Trophoblast cell (in vitro differentiated cells and primary cell): ENCODE measurements at regions not wholly inside any gene's neighbourhood (a gene's known extent, or its start where the extent isn't known, plus 50 kb on each side); places are given as distances from the start of the nearest gene placed in this dataset.

Experiments
- DNase-seq, 2 donors: peaks; one replicate each; pipeline ENCODE4 v3.0.0-alpha.2; 2016
- H2AFZ ChIP-seq: 2 replicates; pipeline ENCODE4 v1.6.1; 2013; ENCODE audit warnings: low read length, moderate library complexity, mild to moderate bottlenecking; ENCODE audit not compliant: insufficient read depth, poor library complexity
- H2AK5ac ChIP-seq: 2 replicates; pipeline ENCODE4 v1.6.1; 2013; ENCODE audit warnings: mild to moderate bottlenecking, low read length
- H2BK120ac ChIP-seq: 2 replicates; pipeline ENCODE4 v1.6.1; 2013; ENCODE audit warnings: low read length, mild to moderate bottlenecking, moderate library complexity; ENCODE audit not compliant: insufficient read depth, poor library complexity
- H2BK12ac ChIP-seq: 2 replicates; pipeline ENCODE4 v1.6.1; 2013; ENCODE audit warnings: mild to moderate bottlenecking, low read length, moderate library complexity
- H2BK5ac ChIP-seq: 2 replicates; pipeline ENCODE4 v1.6.1; 2013; ENCODE audit warnings: low read length, low read depth, moderate library complexity, mild to moderate bottlenecking; ENCODE audit not compliant: poor library complexity
- H3K14ac ChIP-seq: 2 replicates; pipeline ENCODE4 v1.6.1; 2013; ENCODE audit warnings: mild to moderate bottlenecking, low read length
- H3K18ac ChIP-seq: 2 replicates; pipeline ENCODE4 v1.6.1; 2013; ENCODE audit warnings: mild to moderate bottlenecking, low read length
- H3K23ac ChIP-seq: 2 replicates; pipeline ENCODE4 v1.6.1; 2013; ENCODE audit warnings: low read length
- H3K27ac ChIP-seq: 2 replicates; pipeline ENCODE4 v1.5.1; 2013; ENCODE audit warnings: low read depth, mild to moderate bottlenecking, inconsistent platforms, low read length, moderate library complexity
- H3K27me3 ChIP-seq: 2 replicates; pipeline ENCODE4 v1.6.1; 2013; ENCODE audit warnings: inconsistent platforms, mild to moderate bottlenecking, low read length, moderate library complexity; ENCODE audit not compliant: insufficient read depth
- H3K36me3 ChIP-seq, 2 experiments: 1 replicate in 1 of 2; 2 replicates in 1 of 2; pipeline ENCODE4 v1.6.1; 2013; ENCODE audit warnings: low read length in 2 of 2, mild to moderate bottlenecking in 2 of 2, moderate library complexity in 1 of 2; ENCODE audit not compliant: insufficient read depth in 2 of 2, control insufficient read depth in 1 of 2
- H3K4ac ChIP-seq: 2 replicates; pipeline ENCODE4 v1.6.1; 2013; ENCODE audit warnings: low read depth, mild to moderate bottlenecking, low read length, moderate library complexity
- H3K4me1 ChIP-seq, 2 experiments: 1 replicate in 1 of 2; 2 replicates in 1 of 2; pipeline ENCODE4 v1.6.1; 2013; ENCODE audit warnings: low read length in 2 of 2, mild to moderate bottlenecking in 2 of 2, moderate library complexity in 1 of 2; ENCODE audit not compliant: insufficient read depth in 2 of 2, control insufficient read depth in 1 of 2
- H3K4me2 ChIP-seq: 2 replicates; pipeline ENCODE4 v1.6.1; 2013; ENCODE audit warnings: inconsistent platforms, mild to moderate bottlenecking, low read length, moderate library complexity
- H3K4me3 ChIP-seq: 2 replicates; pipeline ENCODE4 v1.5.1; 2013; ENCODE audit warnings: mild to moderate bottlenecking, low read depth, low read length, inconsistent platforms
- H3K79me1 ChIP-seq: one replicate; pipeline ENCODE4 v1.6.1; 2013; ENCODE audit warnings: low read length
- H3K79me2 ChIP-seq: 2 replicates; pipeline ENCODE4 v1.6.1; 2013; ENCODE audit warnings: low read length, mild to moderate bottlenecking; ENCODE audit not compliant: control insufficient read depth, insufficient read depth, poor library complexity
- H3K9ac ChIP-seq: 2 replicates; pipeline ENCODE4 v1.6.1; 2013; ENCODE audit warnings: mild to moderate bottlenecking, low read length
- H3K9me3 ChIP-seq: 2 replicates; pipeline ENCODE4 v1.6.1; 2013; ENCODE audit warnings: low read depth, mild to moderate bottlenecking, control low read depth, inconsistent platforms, low read length; ENCODE audit not compliant: insufficient read depth
- H4K12ac ChIP-seq: 2 replicates; pipeline ENCODE4 v1.6.1; 2013; ENCODE audit warnings: low read depth, mild to moderate bottlenecking, low read length, moderate library complexity
- H4K8ac ChIP-seq: 2 replicates; pipeline ENCODE4 v1.6.1; 2013; ENCODE audit warnings: low read depth, mild to moderate bottlenecking, low read length, moderate library complexity
- H4K91ac ChIP-seq: one replicate; pipeline ENCODE4 v1.6.1; 2013; ENCODE audit warnings: low read depth, mild to moderate bottlenecking, low read length, moderate library complexity
- WGBS: extraction: QIAGEN DNeasy Blood & Tissue Kit; methylation state at CpG from one replicate; pipeline ENCODE4 v1.1.7; 2013; ENCODE audit warnings: missing lambda C conversion rate; ENCODE audit not compliant: insufficient read length, insufficient coverage; ENCODE audit errors: extremely low coverage; 5-methylcytosine and 5-hydroxymethylcytosine counted together

DNA sequence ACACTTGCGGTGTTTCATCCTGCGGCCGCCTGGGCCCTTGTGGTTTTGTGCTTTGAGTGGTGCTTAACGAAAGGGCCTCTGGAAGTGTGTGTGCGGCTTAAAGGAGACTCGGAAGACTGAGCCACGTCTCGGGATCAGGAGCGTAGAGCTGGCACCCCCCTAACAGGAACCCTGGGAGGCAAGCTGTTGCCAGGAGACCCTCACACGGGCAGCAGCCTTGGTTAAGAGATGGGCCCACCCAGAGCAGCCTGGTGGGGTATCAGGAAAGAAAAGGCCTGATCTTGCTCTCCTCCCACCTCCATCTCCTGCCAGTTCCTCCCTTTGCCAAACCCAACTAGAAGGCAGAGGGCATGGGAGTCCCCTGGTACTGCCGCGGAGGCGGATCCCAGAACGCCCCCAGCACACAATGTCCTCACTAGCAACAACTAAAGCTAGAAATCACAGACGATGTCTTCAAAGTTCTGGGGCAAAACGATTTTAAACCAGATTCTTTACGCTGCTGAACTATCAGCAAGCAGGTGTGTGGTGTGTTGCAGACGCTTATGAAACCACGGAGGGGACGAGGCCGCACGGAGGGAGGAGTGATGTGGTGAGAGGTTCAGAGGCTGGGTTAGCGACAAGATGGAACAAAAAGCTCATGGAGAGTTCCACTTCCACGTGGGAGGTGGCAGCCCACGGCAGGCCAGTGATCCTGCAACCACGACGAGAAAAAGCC is 67.0 kb upstream of the INPP5A start:
- Histone ChIP-seq H3K14ac (no peak overlapping the region), H4K8ac (no peak overlapping the region), H2BK5ac (no peak overlapping the region), H3K4me3 (no peak overlapping the region), H3K79me1 (no peaks in the 10 kb centered on the region), H2AK5ac (no peak overlapping the region), H3K4ac (no peak overlapping the region), H3K4me2 (no peak overlapping the region), H3K27me3 (no peaks in the 10 kb centered on the region), H3K4me1 (no peaks in the 10 kb centered on the region), H3K27ac (no peak overlapping the region), H4K91ac (no peak overlapping the region), H3K36me3 (no peaks in the 10 kb centered on the region), H3K9ac (no peak overlapping the region), H3K23ac (no peak overlapping the region), H3K9me3 (peaks cover 5% of the 10 kb centered on the region), H2AFZ (no peak overlapping the region), H3K18ac (no peak overlapping the region), H3K79me2 (no peaks in the 10 kb centered on the region), H2BK120ac (no peak overlapping the region), H4K12ac (no peak overlapping the region), H2BK12ac (no peak overlapping the region)
- no peak for DNase-seq
- no CpG with 5 or more reads among the region's 27 CpGs for WGBS

- no peaks in the 10 kb centered on the region for H3K4me1 ChIP-seq
- no peak overlapping the region for H3K4ac ChIP-seq
- no peak overlapping the region for H3K9ac ChIP-seq
- H3K79me2 ChIP-seq = no peaks in the 10 kb centered on the region
- no peak overlapping the region for H3K23ac ChIP-seq
- no peaks in the 10 kb centered on the region for H3K36me3 ChIP-seq
- H3K4me2 ChIP-seq = no peak overlapping the region
- peaks cover 5% of the 10 kb centered on the region for H3K9me3 ChIP-seq
- H2BK120ac ChIP-seq = no peak overlapping the region
- H3K18ac ChIP-seq = no peak overlapping the region
- H3K27me3 ChIP-seq = no peaks in the 10 kb centered on the region
- H4K8ac ChIP-seq = no peak overlapping the region
- no peak overlapping the region for H2AFZ ChIP-seq
- no peak overlapping the region for H3K4me3 ChIP-seq
- no peak overlapping the region for H3K27ac ChIP-seq
- H2AK5ac ChIP-seq = no peak overlapping the region
- no peak overlapping the region for H4K12ac ChIP-seq
- H3K79me1 ChIP-seq = no peaks in the 10 kb centered on the region
- H3K14ac ChIP-seq = no peak overlapping the region
- no peak overlapping the region for H4K91ac ChIP-seq
- H2BK12ac ChIP-seq = no peak overlapping the region
- DNase-seq = no peak
- H2BK5ac ChIP-seq = no peak overlapping the region
- WGBS = no CpG with 5 or more reads among the region's 4 CpGs
These were observed 66.5 kb upstream of the INPP5A start for GRCh38 chr10:132471125-132471451.

DNA sequence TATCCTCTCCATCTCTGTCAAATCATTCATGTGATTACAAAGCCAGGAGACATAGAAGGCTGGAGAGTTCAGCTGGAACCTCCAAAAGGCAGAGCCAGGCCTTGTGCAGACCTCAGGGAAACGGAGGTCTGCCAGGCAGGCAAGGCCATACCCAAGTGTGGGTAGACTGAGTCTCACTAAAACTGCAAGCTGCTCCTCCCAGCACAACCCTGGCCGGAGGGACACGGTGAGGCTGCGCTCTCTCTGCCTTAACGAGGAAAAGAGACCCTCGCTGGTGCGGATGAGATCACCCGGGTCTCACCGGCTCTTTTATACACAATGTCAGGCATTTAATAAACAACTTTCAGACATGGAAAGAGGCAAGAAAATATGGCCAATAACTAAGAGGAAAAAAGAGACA is 66.1 kb upstream of the INPP5A start:
- no peak for DNase-seq
- no peak overlapping the region for H2AK5ac ChIP-seq
- H2BK12ac ChIP-seq = no peak overlapping the region
- no peak overlapping the region for H2BK5ac ChIP-seq
- no peak overlapping the region for H4K91ac ChIP-seq
- H2BK120ac ChIP-seq = no peak overlapping the region
- H3K4ac ChIP-seq = no peak overlapping the region
- no peaks in the 10 kb centered on the region for H3K4me1 ChIP-seq
- no peak overlapping the region for H3K14ac ChIP-seq
- H3K27ac ChIP-seq = no peak overlapping the region
- no peaks in the 10 kb centered on the region for H3K27me3 ChIP-seq
- H4K12ac ChIP-seq = no peak overlapping the region
- H4K8ac ChIP-seq = no peak overlapping the region
- no peak overlapping the region for H3K9ac ChIP-seq
- H3K79me1 ChIP-seq = no peaks in the 10 kb centered on the region
- no peak overlapping the region for H2AFZ ChIP-seq
- no peak overlapping the region for H3K4me3 ChIP-seq
- WGBS = no CpG with 5 or more reads among the region's 9 CpGs
- H3K9me3 ChIP-seq = peaks cover 5% of the 10 kb centered on the region
- H3K23ac ChIP-seq = no peak overlapping the region
- no peak overlapping the region for H3K4me2 ChIP-seq
- H3K79me2 ChIP-seq = no peaks in the 10 kb centered on the region
- no peaks in the 10 kb centered on the region for H3K36me3 ChIP-seq
- no peak overlapping the region for H3K18ac ChIP-seq

GRCh38 chr10:132475086-132475485 is 62.5 kb upstream of the INPP5A start:
- Histone ChIP-seq H3K4ac (no peak overlapping the region), H3K79me2 (no peaks in the 10 kb centered on the region), H3K4me2 (no peak overlapping the region), H4K8ac (no peak overlapping the region), H3K27me3 (no peaks in the 10 kb centered on the region), H3K18ac (no peak overlapping the region), H2BK12ac (no peak overlapping the region), H3K27ac (no peak overlapping the region), H3K9me3 (peaks cover 7% of the 10 kb centered on the region), H3K23ac (no peak overlapping the region), H3K4me3 (no peak overlapping the region), H2BK120ac (no peak overlapping the region), H2AFZ (no peak overlapping the region), H2AK5ac (no peak overlapping the region), H4K12ac (no peak overlapping the region), H3K79me1 (no peaks in the 10 kb centered on the region), H3K9ac (no peak overlapping the region), H4K91ac (no peak overlapping the region), H3K36me3 (no peaks in the 10 kb centered on the region), H3K4me1 (no peaks in the 10 kb centered on the region), H2BK5ac (no peak overlapping the region), H3K14ac (no peak overlapping the region)
- DNase-seq = no peak
- WGBS = no CpG with 5 or more reads among the region's 1 CpG
